ENCODE measurements at regions not wholly inside any gene's neighbourhood (a gene's known extent, or its start where the extent isn't known, plus 50 kb on each side); places are given as distances from the start of the nearest gene placed in this dataset.

- TF ChIP-seq CTCF (IDR thresholded peaks at IDR 0.05) (no peak), POLR2A (IDR thresholded peaks at IDR 0.05) (no peak)
- H3K4me3 ChIP-seq = no peak overlapping the region
- H3K9me3 ChIP-seq = no peaks in the 10 kb centered on the region
- H3K27me3 ChIP-seq = no peaks in the 10 kb centered on the region
- DNase-seq = no peak
- no peaks in the 10 kb centered on the region for H3K36me3 ChIP-seq
- H3K27ac ChIP-seq = no peak overlapping the region
- no peaks in the 10 kb centered on the region for H3K4me1 ChIP-seq
- intact Hi-C loops (cut with DNase I; ENCODE audit: low total_unique reads) = no loop called here
Observed at GRCh38 chr10:30560326-30560725, 69.2 kb downstream of the LYZL2 start.

- no peaks in the 10 kb centered on the region for H3K36me3 ChIP-seq
- no peak overlapping the region for H3K4me3 ChIP-seq
- H3K4me1 ChIP-seq = no peaks in the 10 kb centered on the region
- no peaks in the 10 kb centered on the region for H3K9me3 ChIP-seq
- no peak for DNase-seq
- no peak overlapping the region for H3K27ac ChIP-seq
- intact Hi-C loops (cut with DNase I; ENCODE audit: low total_unique reads) = no loop called here
- no peaks in the 10 kb centered on the region for H3K27me3 ChIP-seq
- TF ChIP-seq POLR2A (IDR thresholded peaks at IDR 0.05) = no peak
- TF ChIP-seq CTCF (IDR thresholded peaks at IDR 0.05) = no peak
Observed at GRCh38 chr10:30559180-30559579, 70.4 kb downstream of the LYZL2 start.

- no peak for TF ChIP-seq POLR2A (IDR thresholded peaks at IDR 0.05)
- no peak for TF ChIP-seq CTCF (IDR thresholded peaks at IDR 0.05)
- Histone ChIP-seq H3K4me1 (peaks cover 0 to 3% of the 10 kb centered on the region in 2 donors), H3K9me3 (no peaks in the 10 kb centered on the region), H3K36me3 (no peaks in the 10 kb centered on the region), H3K27ac (no peak overlapping the region), H3K27me3 (no peaks in the 10 kb centered on the region), H3K4me3 (no peak overlapping the region)
- DNase-seq = no peak
- intact Hi-C loops (cut with DNase I; ENCODE audit: low total_unique reads) = no loop called here
Observed at GRCh38 chr10:30558411-30558810, 71.1 kb downstream of the LYZL2 start.

- TF ChIP-seq POLR2A (IDR thresholded peaks at IDR 0.05) (no peak), CTCF (IDR thresholded peaks at IDR 0.05) (no peak)
- DNase-seq = no peak
- H3K4me3 ChIP-seq = no peak overlapping the region
- peaks cover 0 to 5% of the 10 kb centered on the region in 2 donors for H3K4me1 ChIP-seq
- no peaks in the 10 kb centered on the region for H3K27me3 ChIP-seq
- H3K27ac ChIP-seq = no peak overlapping the region
- intact Hi-C loops (cut with DNase I; ENCODE audit: low total_unique reads) = no loop called here
- H3K36me3 ChIP-seq = no peaks in the 10 kb centered on the region
- no peaks in the 10 kb centered on the region for H3K9me3 ChIP-seq
Observed at GRCh38 chr10:30557884-30558283, 71.7 kb downstream of the LYZL2 start.

GRCh38 chr10:30556189-30556588 lies 73.4 kb downstream of the LYZL2 start:
- no peaks in the 10 kb centered on the region for H3K9me3 ChIP-seq
- no peaks in the 10 kb centered on the region for H3K36me3 ChIP-seq
- H3K4me1 ChIP-seq = peaks cover 0 to 5% of the 10 kb centered on the region in 2 donors
- H3K27me3 ChIP-seq = no peaks in the 10 kb centered on the region
- DNase-seq = no peak
- H3K27ac ChIP-seq = no peak overlapping the region
- no peak for TF ChIP-seq CTCF (IDR thresholded peaks at IDR 0.05)
- TF ChIP-seq POLR2A (IDR thresholded peaks at IDR 0.05) = no peak
- intact Hi-C loops (cut with DNase I; ENCODE audit: low total_unique reads) = no loop called here
- H3K4me3 ChIP-seq = no peak overlapping the region
